ENCODE measurements at regions not wholly inside any gene's neighbourhood (a gene's known extent, or its start where the extent isn't known, plus 50 kb on each side); places are given as distances from the start of the nearest gene placed in this dataset.

- DNase-seq (ENCODE audit: low spot score): no peak
Measured at GRCh38 chr4:129420637-129421036, 324.7 kb downstream of the C4orf33 start.

GRCh38 chr4:129422277-129422676 is 326.3 kb downstream of the C4orf33 start:
- no peak for DNase-seq (ENCODE audit: low spot score)

DNA sequence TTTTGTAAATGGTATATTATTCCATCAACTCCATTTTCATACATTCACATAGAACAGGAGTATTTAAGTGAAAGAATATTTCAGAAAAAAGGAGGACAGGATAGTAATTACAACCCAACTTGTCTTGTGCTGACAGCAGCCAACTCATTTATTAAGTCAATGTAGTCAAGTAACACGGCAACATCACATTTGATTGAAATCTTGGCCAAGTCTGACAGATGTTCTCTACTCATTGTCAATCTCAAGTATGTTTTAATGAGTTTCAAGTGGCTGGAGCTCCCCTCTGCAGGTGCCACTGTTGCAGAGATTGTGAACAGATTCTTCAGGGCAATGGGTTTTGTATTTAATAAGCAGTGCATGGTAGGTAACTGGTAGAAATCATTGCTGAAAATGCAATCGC is 332.5 kb downstream of the C4orf33 start:
- DNase-seq (ENCODE audit: low spot score): no peak

- no peak for DNase-seq (ENCODE audit: low spot score)
Measured at GRCh38 chr4:129429581-129430320, 333.8 kb downstream of the C4orf33 start.

GRCh38 chr4:129437347-129437746 is 341.4 kb downstream of the C4orf33 start:
- no peak for DNase-seq (ENCODE audit: low spot score)

DNA sequence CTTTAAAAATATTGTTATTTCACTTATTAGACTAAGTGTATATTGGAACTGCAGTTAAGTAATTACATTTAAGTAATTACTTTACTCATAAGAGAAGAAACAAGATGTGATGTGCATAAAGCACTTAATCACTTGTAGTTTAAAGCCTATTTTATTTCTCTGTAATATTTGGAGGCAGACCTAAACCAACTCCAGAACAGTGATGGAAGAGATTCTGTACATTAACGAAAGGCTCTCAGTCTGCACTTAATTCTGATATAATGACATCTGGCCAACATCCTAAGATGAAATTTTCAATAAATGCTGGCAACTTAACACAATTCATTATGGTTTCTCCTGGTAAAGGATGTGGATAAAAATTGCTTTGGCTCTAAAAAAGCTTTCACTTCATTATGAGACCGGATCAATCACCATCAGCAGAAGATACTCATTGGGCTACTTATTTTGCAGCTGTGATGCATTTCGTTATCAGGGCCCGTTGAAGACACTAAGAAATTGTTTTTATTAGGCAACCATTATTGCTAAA is 342.6 kb downstream of the C4orf33 start:
- DNase-seq (ENCODE audit: low spot score): no peak

DNA sequence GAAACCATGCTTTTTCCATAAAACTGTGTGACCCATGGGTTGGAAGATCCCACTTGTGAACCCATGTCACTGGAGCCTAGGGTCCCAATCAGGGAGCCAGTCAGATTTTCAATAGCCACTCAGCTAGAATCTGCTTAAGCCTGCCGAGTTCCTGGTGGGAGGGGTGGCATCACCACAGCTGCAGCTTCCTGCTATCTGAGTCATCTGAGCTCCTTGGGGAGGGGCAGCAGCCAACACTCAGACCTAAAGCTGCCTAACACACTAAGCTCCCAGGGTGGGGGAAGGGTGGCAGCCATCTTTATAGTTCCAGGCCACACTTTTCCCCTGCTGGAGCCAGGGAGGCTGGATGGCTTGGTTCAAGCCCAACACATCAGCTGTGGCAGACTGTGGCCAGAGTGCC is 350.1 kb downstream of the C4orf33 start:
- DNase-seq (ENCODE audit: low spot score): no peak

- no peak for DNase-seq (ENCODE audit: low spot score)
Measured at GRCh38 chr4:129453524-129454200, 357.7 kb downstream of the C4orf33 start.

DNA sequence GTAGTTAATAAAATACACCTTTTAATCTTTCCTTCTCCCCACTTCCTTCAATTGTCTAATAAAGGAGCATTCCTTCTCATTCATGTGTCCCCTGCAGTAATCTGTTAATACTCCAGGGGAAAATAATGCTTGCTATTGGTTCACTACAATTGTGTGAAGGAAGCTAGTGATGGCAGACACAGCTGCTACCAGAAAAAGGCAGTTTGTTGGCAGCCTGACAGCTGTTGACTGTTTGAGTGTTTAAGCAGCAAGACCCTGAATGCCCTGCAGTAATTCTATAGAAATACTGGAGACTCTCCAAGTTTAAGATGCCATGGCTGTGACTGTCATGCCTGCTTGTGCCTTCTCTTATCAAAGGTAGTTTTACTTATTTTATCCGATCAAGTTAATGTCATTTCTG is 359.5 kb downstream of the C4orf33 start:
- no peak for DNase-seq (ENCODE audit: low spot score)

- DNase-seq (ENCODE audit: low spot score): no peak
Measured at GRCh38 chr4:129468624-129469023, 372.7 kb downstream of the C4orf33 start.

GRCh38 chr4:129474698-129475097 is 378.7 kb downstream of the C4orf33 start:
- no peak for DNase-seq (ENCODE audit: low spot score)

GRCh38 chr4:129481107-129481506 is 385.2 kb downstream of the C4orf33 start:
- no peak for DNase-seq (ENCODE audit: low spot score)

DNA sequence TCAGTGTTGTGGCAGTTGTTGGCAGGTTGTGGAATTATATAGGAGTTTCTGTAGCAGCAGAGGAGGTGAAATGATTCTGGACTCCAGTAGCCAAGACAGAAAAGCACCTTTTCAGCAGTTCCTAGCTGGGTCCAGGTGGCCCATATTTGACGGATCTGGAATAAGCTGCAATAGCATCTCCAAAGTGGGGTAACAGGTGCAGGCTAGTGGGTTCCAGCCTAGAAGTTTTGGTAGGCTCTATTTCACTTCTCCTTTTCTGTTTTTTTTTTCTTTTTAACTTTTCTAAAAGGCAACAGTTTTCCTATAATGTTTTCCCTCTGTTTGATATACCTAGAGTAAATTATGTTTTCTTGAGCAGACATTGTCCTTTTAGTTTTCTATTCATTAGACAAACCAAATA is 392.5 kb downstream of the C4orf33 start:
- no peak for DNase-seq (ENCODE audit: low spot score)

GRCh38 chr4:129490516-129490915 is 394.6 kb downstream of the C4orf33 start:
- no peak for DNase-seq (ENCODE audit: low spot score)

GRCh38 chr4:129498626-129499025 is 402.7 kb downstream of the C4orf33 start:
- DNase-seq (ENCODE audit: low spot score): no peak

- no peak for DNase-seq (ENCODE audit: low spot score)
Measured at GRCh38 chr4:129514852-129515251, 418.9 kb downstream of the C4orf33 start.

- DNase-seq (ENCODE audit: low spot score): no peak
Measured at GRCh38 chr4:129515356-129515755, 419.4 kb downstream of the C4orf33 start.

GRCh38 chr4:129526812-129527211 is 430.9 kb downstream of the C4orf33 start:
- DNase-seq (ENCODE audit: low spot score): no peak

- no peak for DNase-seq (ENCODE audit: low spot score)
Measured at GRCh38 chr4:129531253-129531652, 435.3 kb downstream of the C4orf33 start.

DNA sequence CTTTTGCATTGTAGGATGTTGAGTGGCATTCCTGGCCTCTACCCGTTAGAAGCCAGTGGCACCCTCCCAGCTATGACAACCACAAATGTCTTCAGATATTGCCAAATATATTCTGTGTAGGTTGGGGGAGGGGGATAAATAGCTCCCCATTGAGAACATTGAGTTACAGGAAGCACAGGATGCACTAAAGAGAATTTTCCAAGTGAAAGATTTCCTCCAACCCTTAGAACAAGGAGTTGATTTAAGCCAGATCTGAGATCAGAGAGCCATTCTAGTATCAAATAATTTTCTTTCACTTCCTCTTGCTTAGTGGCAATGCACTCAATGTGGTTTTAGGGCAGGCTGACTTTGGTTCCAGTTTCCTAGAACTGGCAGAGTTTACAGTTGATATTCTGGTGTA is 436.6 kb downstream of the C4orf33 start:
- no peak for DNase-seq (ENCODE audit: low spot score)

DNA sequence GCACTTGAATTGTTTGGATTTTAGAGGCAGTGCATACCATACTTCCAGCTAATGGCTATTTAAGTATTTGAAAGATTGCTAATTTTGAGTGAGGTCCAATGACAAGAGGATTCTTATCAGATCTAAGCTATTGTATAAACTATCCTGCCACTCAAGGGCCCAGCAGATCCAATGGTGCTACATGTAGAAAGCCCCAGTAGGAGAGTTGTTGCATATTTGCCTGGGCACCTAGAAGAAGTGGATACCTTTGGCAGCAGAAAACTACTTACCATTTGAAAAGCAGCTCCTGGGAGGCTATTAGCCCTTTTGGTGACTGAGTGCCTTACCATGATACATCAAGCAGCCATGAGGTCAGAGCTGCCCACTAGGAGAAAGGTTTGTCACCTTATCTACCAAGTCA is 447.3 kb downstream of the C4orf33 start:
- no peak for DNase-seq (ENCODE audit: low spot score)

GRCh38 chr4:129545599-129546278 is 449.8 kb downstream of the C4orf33 start:
- no peak for DNase-seq (ENCODE audit: low spot score)

DNA sequence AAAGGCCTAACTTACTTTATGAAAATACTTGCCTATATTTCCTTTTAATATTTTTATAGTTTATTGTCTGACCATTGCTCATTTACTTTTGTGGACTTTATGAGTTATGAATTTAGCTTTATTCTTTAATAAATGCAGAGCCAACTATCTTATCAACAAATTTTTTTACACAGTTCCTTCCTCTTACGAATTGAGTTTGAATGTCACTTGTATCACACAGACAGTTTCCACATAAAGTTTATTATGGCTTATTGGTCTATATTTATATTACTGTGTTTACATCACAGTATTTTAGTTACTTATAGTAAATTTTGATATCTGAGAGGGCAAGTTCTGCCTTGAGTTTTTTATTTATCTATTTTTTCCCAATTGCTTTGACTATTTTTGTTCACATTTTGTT is 450.6 kb downstream of the C4orf33 start:
- DNase-seq (ENCODE audit: low spot score): no peak
